ENCODE measurements at regions not wholly inside any gene's neighbourhood (a gene's known extent, or its start where the extent isn't known, plus 50 kb on each side); places are given as distances from the start of the nearest gene placed in this dataset.

DNA sequence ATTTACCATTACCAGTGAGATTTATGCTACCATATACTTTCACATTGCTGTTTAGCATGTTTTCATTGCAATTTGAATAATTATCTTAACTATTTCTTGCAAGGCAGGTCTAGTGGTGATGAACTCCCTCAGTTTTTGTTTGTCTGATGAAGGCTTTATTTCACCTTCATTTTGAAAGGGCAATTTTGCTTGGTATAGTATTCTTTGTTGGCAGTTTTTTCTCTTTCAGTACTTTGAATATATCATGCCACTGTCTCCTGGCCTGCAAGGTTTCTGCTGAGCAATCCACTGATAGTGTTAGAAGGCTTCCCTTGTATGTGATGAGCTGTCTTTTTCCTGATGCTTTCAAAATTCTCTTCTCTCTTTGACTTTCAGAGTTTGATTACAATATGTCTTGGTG is 188.0 kb downstream of the MARCHF11 start:
- TF ChIP-seq, protein P1, sequence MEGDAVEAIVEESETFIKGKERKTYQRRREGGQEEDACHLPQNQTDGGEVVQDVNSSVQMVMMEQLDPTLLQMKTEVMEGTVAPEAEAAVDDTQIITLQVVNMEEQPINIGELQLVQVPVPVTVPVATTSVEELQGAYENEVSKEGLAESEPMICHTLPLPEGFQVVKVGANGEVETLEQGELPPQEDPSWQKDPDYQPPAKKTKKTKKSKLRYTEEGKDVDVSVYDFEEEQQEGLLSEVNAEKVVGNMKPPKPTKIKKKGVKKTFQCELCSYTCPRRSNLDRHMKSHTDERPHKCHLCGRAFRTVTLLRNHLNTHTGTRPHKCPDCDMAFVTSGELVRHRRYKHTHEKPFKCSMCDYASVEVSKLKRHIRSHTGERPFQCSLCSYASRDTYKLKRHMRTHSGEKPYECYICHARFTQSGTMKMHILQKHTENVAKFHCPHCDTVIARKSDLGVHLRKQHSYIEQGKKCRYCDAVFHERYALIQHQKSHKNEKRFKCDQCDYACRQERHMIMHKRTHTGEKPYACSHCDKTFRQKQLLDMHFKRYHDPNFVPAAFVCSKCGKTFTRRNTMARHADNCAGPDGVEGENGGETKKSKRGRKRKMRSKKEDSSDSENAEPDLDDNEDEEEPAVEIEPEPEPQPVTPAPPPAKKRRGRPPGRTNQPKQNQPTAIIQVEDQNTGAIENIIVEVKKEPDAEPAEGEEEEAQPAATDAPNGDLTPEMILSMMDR (IDR thresholded peaks at IDR 0.05): no peak
- no peak for TF ChIP-seq POLR2A (IDR thresholded peaks at IDR 0.05)

Data from uterus (tissue), 2 donors.